HG03064 (cell line): ENCODE measurements at regions not wholly inside any gene's neighbourhood (a gene's known extent, or its start where the extent isn't known, plus 50 kb on each side); places are given as distances from the start of the nearest gene placed in this dataset.

ENCODE experiments used
- ATAC-seq: cut with Tn5 transposase; IDR thresholded peaks from one replicate; pipeline ENCODE4 v1.9.1; 2021; ENCODE audit warnings: low read depth; ENCODE audit not compliant: unreplicated experiment

DNA sequence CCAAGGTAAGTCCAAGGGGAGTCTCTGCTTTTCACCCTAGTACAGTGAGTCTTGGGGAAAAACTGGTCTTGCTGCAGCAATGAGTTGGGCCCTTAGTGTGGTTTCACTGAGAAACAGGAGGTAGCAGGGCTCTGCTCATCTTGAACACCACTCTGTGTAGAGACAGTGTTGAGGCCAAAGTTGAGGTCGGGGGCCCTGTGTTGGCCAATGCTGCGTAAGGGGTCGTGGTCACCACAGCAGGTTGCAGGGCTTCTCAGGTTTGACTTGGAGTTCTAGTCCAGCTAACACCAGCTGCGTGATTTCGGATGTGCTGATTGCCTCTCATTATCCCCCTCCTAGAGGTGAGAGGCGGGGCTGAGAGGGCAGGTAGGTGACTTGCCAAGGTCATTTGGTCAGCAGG is 807.5 kb downstream of the VRK1 start:
- no peak for ATAC-seq

DNA sequence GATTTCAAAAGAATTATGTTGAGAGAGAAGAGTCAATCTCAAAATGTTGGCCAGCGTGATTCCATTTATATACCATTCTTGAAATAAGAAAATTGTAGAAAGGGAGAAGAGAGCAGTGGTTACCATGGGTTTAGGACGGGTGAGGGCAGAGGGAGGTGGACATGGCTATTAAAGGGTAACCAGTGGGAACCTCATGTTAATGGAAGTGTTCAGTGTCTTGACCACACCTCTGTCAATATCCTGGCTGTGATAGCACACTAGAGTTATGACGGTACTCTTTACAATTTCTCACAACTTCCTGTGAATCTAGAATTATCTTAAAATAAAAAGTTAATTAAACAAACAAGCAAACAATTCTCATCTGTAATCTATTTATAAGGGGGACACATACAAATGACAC is 821.2 kb downstream of the VRK1 start:
- ATAC-seq: no peak

DNA sequence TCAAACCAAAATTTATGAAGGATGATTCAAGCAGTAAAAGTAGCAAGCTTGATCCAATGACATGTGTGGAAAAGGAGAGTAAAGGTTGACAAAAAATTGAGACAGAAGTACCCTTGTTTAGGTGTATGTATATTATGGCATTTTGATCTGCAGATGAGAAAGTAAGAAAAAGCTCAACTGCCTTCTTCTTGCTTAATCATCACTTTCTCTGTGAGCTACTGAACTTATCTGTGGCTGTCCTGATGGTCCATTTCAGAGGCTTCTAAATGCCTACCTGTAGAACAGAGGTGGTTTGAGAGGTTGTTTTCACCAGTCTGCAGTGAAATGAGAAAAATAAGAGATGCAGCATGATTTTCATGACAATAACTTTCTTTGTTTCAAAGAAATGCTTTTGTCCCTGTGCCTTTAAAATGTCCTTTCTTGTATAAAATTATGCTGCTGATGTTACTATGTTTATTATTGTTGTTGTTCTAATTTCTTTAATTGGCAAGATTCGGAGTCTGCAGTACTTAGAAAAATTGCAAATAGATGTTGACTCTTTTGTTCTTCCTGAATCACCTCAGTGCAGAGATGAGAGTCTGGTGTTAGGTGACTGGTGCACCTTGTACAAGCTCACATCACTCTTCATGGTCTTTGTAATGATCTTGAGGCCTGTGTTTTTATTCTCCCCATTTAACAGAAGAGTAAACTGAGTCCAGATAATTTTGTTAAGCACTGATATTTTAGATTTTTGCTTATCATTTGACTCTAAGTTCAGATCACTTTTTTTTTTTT is 821.9 kb downstream of the VRK1 start:
- no peak for ATAC-seq

DNA sequence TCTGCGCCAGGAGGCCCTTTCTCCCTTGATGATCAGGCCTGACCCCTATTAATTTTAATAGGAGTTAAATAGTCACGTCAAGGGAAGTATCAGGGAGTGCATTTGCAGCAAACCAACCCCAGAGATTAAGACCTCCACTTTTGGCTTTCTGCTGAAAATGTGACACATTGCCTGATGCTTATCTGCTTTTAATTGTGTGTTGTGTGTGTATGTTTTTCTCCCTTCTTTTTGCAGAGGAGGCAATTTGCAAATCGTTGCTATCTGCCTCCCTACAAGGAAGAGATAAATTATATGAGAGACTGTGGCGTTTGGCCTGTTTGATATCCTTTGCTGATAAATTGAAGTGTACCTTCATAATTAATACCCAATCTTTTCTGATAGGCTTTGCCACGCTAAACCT is 822.9 kb downstream of the VRK1 start:
- ATAC-seq: no peak

DNA sequence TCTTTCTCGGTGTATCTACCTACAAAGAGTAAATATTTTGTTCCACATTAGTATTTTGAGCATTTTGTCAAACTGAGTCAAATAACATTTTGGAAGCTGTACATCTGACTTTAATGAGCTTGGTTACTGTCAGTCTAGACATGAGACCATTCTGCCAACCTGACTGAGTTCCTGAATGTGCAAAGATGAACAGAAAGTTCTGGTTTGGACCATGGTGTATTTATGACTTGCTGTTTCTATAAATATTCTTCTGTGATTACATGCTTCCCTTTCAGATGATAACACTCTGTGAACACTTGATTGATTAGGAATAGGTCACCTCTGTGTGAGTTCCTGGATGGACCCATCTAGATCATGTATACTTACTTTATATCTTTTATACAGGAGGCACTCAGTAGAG is 827.8 kb downstream of the VRK1 start:
- no peak for ATAC-seq

DNA sequence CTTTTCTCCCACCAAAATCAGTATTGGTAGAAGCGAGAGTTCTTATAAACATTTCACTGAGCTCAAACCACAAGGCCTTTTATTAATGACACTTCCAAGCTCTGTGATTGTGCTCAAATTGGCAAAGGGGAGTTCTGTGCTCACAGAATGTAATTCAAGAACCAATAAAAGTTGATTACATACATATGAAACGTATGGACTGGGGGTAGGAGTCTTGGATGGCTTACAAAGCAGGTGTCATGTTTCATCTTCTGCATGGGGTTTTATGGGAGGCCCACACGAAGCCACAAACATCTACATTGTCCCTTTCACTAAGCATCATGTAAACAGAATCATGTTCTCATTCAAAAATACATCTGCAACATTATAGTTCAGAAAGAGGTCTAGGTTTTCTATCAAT is 828.3 kb downstream of the VRK1 start:
- ATAC-seq: no peak

DNA sequence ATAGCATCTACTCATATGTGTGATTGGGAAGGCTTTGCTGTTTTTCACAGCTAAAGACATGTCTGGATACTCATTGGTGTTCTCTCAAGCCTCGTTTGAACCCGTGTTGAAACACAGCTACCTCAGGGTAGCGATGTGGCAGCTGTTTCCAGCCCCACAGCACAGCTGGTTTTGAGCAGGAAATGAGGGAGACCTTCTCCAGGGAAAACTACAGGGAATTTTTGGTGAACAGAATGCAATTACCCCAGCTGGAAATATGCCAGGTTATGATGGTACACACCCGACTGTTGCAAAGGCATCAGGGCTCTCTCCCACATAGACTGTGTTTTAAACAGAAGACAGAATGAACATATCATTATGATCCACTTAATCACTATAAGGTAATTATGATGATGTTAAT is 828.9 kb downstream of the VRK1 start:
- no peak for ATAC-seq

DNA sequence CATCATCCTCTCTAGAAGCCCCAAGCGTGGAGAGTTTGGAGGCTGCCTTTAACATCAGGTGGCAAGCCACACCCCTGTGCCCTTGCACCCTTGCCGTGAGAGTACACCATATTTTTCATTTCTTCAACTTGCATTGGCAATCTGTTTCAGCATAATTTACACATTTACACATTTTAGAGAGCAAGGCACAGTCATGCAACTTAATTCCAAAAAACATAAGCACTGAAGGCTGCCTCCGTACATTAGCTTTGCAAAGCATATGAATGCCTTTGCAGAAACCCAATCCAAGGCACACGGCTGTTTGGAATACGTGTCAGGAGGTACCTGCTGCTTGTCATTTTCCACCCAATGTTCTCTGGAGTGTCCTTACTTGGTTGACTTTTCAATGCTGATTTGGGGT is 833.1 kb downstream of the VRK1 start:
- ATAC-seq: no peak

DNA sequence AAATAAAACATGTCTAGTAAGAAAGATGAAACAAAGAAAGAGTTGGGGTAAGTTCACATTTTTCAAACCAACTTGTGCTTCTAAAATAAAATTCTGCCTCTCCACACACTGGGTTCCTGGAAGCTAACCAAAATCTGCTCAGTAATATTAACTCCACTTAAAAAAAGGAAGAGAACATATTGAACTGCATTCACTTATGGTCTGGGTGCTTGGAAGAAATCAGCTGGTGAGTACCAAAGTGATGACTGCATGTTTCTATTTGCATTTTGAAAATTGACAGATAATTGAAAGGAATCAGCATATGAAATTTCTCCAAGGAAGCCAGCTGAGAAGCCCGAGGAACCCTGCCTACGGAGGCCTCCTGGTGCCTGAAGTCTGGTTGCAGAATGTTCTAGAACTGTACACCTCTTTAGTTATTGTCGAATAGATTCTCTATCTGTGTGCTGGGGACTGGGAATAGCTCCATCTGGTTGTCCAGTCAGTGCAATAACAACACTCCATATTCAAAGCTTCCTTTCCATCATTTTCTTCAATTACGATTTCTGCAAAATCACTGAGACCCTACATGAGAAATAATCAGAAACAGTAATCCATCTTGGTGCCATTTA is 836.1 kb downstream of the VRK1 start:
- ATAC-seq: no peak

DNA sequence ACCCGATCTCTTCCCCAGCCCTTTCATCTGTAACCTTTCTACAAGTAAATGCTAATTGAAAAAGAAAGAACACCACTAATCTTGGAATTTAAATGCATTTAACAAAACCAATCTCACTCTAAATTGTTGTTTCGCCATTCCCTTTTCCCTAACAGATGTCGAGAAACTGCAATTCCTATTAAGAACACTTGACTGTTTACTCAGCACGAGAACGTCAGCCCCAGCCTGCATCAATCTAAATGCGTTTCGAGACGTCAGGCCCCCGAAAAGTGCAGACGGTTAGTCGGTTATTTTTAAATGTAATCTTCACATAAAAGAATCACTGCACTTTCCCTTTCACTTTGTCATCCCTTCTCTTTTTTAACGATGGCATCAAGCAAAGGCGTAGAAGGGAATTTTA is 837.6 kb downstream of the VRK1 start:
- no peak for ATAC-seq

DNA sequence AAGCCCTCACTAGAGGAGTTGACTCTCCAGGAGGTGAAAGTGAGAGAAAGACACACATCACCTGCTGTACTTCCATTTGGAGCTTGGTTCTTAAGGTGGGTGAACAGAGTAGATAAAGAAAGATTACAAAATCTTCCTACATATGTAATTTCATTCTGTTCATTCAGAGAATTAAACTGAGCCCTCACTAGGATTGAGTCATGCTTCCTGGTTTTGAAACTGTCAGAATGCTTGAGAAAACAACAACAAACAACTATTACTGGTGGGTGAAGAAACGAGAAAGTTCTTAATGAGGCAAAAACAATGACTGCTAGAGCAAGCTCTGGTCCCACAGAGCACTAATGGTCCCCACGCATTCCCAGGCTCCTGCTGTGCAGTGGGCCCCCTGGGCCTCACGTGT is 841.7 kb downstream of the VRK1 start:
- ATAC-seq: no peak

DNA sequence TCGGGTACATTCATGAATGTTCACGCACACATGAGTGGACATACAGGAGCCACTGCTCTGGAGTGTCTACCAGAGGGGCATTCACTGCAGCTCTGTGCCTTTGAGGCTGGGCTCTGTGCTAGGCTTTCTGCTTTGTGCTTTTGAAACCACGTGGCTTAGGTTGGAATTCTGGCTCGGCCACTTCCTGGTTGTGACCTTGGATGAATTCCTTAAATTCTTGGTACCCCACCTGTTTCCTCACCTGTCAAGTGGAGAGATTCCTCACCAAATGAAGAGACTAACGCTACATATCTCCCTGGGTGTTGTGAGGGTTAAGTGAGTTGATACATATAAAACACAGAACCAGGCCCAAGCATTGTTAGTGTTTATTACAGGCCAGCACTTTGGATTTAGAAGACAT is 842.8 kb downstream of the VRK1 start:
- no peak for ATAC-seq

DNA sequence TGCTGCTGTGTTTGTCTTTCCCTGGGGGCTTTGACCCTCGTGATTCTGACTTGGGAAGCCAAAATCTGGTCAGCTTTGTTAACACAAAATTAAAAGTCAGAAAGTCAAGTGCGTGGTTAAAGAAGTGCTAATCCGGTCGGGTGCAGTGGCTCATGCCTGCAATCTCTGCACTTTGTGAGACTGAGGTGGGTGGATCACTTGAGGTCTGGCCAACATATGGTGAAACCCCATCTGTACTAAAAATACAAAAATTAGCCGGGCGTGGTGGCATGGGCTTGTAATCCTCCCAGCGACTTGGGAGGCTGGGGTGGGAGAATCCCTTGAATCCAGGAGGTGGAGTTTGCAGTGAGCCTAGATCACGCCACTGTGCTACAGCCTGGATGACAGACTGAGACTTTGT is 844.6 kb downstream of the VRK1 start:
- no peak for ATAC-seq

DNA sequence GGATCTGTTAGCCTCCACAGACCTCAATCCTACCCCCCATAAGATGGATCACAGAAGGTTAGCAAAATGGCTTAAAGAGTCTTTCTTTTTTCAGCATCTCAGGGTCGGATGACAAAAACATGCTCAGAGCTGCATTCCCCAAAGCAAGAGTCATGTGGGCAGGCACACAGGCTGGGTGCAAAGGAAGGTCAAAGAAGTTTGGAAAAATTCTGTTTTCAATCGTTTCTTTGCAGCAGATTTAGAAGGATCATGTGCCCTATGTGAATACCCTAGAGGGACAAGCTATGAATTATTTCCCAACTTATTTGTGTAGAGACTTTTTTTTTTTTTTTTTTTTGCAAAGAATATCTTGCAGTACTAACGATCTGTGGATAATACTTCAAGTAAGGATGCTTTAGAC is 845.4 kb downstream of the VRK1 start:
- no peak for ATAC-seq

DNA sequence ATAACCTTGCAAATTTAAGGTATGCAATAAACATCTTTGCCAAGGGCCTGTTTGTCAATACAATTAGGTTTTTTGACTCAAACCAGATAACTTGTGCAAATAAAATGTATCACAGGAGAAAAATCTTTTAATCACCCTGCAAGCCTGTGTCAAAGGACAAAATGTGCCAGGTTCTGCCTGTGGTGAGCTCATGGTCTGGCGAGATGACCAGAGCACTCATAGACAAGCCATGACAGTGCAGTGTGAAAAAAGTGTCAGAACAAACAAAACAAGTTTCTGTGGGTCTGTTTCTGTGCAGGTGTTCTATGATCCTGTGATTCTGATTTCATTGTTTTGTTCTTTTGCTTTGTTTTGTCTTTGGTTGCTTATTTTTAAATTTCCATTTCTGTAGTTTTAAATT is 847.2 kb downstream of the VRK1 start:
- ATAC-seq: no peak

DNA sequence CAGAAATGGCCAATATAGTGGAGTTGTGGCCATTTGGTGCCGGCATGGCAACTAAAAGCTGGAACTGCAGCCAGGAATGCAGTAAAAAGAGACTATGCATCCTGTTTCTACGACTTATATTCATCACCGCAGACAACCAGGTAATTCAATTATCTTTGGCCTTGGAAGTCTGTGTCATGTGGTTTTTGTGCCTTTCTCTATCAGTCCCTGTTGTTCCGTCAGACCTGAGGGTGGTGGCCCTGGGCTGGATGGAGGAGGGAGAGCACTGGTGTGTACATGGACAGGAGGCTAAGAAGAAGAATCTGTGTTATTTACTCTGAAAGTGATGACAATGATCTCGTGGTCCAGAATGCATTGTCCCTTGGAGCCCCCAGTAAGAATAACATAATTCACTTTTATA is 852.6 kb downstream of the VRK1 start:
- no peak for ATAC-seq

DNA sequence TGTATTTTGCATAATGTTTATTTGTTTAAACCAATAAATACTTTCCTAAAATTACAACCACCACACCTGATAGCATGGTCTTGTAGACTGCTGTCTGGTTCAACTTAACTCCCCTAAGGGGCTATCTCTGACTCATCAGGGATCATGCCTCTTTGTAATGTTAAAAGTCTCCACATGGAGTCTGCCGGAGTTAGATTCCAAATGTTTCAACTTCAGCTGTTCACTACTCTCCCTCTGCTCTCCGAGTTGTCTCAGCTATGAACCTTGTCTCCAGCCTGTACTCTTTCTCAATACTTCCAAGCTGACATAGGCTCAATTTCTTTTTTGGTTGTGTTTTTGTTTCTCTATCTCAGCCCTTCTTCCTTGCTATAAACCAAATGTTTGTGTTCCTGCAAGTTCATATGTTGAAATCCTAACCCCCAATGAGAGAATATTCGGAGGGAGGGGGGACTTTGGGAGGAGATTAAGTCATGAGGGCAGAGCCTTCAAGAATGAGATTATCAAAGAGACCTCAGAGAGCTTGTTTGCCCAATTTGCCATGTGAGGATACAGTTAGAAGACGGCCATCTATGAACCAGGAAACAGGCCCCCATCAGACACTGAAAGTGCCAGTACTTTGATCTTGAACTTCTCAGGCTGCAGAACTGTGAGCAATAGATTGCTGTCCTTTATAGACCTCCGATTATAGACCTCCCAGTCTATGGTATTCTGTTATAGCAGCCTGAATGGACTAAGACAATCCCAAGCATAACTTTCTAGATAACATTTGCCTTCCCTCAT is 858.2 kb downstream of the VRK1 start:
- ATAC-seq: no peak

DNA sequence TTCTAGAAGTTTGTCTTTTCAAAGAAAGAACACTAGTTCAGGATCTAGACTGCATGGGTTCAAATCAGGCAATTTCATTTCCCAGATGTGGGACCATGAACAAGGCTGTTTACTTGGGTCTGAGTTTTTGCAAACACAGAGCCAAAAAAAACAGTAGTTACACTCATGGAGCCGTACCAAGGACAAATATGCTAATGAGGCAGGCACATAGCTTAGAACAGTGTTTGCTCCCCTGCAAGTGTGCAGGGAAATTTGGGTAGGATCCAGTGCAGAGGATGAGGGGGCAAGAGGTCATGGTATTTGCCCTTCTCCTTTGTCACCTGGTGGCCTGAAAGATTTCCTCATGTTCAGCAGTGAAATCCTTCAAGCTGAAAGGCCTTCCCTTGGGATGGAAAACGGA is 860.4 kb downstream of the VRK1 start:
- no peak for ATAC-seq

DNA sequence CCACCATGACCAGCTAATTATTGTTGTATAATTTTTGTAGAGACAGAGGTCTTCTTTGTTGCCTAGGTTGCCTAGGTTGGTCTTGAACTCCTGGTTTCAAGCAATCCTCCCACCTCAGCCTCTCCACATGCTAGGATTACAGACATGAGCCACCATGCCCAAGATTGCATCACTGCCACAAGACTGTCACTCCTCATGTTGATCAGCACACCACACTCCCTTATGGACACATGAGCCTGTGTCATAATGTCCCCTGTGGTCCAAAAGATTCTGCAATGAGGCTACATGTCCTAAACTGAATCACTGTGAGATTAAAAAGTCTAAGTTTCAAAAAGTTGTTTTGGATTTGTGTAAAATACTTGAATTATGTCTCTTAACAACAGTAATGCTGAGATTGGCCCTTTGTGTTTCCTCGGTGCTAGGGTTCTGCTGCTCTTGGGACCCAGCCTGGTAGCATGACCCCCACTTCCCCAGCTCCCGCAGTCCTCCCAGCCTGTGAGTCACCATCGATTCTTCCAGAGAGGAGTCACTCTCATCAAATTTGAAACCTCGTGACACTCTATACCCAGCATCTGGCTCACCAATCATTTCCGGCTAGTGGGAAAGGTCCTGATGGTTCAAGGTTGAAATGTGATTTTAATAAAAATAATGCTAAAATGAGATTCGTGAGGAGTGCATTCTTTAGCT is 890.9 kb downstream of the VRK1 start:
- ATAC-seq: no peak

DNA sequence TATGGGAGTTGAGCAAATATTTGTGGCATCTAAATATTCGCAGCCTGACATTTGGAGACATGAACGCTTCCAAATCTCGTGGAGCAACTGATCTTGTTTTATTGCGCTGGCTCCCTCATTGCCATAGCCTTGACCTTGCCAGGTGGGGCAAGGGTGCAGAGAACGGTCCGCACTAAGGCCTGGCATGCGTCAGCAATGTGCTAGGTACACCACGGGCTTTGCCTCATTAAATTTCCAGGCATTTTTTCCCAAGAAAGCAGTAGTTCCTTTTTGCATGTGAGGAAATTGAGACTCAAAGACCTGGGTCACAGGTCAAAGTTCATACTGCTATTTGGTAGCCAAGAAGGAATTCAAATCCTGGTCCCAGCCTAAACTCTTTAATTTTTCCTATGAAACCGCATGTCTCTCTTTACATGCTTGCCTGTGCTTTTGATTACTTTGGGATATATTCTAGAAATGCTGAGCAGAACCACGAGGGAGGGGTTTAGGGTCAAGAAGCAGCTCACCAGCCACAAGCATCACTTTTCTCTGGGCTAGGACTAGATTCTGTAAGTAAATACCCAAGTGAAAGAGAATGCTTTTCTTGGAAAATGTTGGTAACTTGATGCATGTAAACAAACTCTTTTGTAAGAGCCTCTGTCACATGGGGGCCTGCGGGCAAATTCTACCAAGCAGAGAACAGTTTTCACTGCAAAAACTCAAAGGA is 891.6 kb downstream of the VRK1 start:
- ATAC-seq: no peak

DNA sequence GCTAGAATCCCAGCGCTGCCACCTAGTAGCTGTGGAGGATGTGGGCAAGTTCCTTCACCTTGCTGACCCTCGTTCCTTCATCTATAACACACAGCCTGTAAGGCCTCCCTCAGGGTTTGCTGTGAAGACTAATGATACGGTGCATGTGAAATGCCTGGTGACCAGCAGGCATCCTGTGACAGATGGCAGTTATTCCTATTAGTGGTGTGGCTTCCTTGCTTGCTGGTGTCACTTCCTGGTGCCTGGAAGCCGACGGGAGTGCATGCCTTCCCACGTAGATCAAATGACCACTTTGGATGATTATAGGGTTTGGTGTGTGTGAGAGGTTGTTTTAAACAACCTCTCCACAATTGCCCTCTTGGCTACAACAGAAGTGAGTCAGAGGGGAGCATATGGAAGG is 894.9 kb downstream of the VRK1 start:
- no peak for ATAC-seq
